ENCODE measurements at regions not wholly inside any gene's neighbourhood (a gene's known extent, or its start where the extent isn't known, plus 50 kb on each side); places are given as distances from the start of the nearest gene placed in this dataset.
A peak's percentile ranks its signal among the peaks of the same experiment; 100 is the strongest.

DNA sequence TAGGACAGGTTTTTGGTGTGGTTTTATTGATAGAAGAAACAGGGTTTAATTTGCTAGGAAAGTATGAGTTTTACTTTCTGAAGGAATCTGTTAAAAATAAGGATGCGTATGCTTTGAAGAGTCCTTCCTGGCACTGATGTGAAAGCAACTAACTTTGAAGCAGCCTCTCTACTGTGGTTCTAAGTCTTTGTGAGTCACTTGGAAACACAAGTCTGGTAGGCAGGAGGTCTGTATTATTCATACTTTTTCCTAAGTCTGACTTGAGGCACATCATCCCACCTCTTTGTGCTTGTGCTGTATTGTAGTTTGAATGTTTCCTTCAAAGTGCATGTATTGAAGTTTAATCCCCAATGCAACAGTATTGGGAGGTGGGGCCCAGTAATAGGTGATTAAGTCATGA is 129.0 kb downstream of the TAF11L14 start:
- Histone ChIP-seq H3K4me2 (ENCODE audit: low read length) (no peak overlapping the region), H2BK15ac (replicated peaks; ENCODE audit: low read depth) (no peak overlapping the region), H3K27me3 (ENCODE audit: insufficient read depth, low read length, poor library complexity) (no peaks in the 10 kb centered on the region), H3K79me1 (ENCODE audit: low read length) (no peaks in the 10 kb centered on the region), H3K18ac (ENCODE audit: low read length) (no peak overlapping the region), H3K79me2 (ENCODE audit: control insufficient read depth, insufficient read depth, low read length) (no peaks in the 10 kb centered on the region), H2BK5ac (ENCODE audit: low read length) (no peak overlapping the region), H4K8ac (ENCODE audit: low read depth, low read length) (no peak overlapping the region), H4K5ac (ENCODE audit: low read length) (no peak overlapping the region), H3K4ac (ENCODE audit: low read depth, low read length) (no peak overlapping the region), H2BK120ac (ENCODE audit: low read depth, low read length) (no peak overlapping the region), H3K56ac (ENCODE audit: low read length) (no peak overlapping the region), H3K9ac (ENCODE audit: low read length) (no peak overlapping the region), H3K23ac (ENCODE audit: low read length) (no peak overlapping the region), H3K4me3 (ENCODE audit: low read length) (no peak overlapping the region), H3K36me3 (ENCODE audit: control insufficient read depth, insufficient read depth, low read length) (no peaks in the 10 kb centered on the region), H2AK5ac (ENCODE audit: low read length) (no peak overlapping the region), H3K27ac (ENCODE audit: low read depth, low read length) (no peak overlapping the region), H3K4me1 (ENCODE audit: control insufficient read depth, low read depth, low read length) (no peaks in the 10 kb centered on the region)
- no peak for DNase-seq
- WGBS (ENCODE audit: extremely low coverage, insufficient coverage, low lambda C conversion rate) = no CpG with 5 or more reads among the region's 1 CpG

DNA sequence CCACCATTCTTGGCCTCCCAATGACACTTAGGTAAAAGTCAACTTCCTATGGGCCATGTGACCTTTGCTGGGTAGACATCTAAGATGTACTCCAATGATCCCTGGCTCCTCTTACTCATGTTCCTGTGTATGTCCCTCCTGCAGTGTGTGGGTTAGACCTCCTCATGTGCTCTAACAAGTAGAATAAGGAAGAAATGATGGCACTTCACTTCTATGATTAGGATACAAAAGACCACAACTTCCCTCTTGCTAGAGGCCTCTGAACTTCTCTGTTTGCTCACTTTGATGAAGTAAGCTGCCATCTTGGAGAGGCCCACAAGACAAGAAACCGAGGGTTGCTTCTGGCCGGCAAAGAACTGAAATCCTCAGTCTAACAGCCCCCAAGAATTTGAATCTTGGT is 131.8 kb downstream of the TAF11L14 start:
- Histone ChIP-seq H3K79me1 (ENCODE audit: low read length) (no peaks in the 10 kb centered on the region), H3K4me2 (ENCODE audit: low read length) (no peak overlapping the region), H3K56ac (ENCODE audit: low read length) (no peak overlapping the region), H3K36me3 (ENCODE audit: control insufficient read depth, insufficient read depth, low read length) (no peaks in the 10 kb centered on the region), H3K4ac (ENCODE audit: low read depth, low read length) (no peak overlapping the region), H3K27me3 (ENCODE audit: insufficient read depth, low read length, poor library complexity) (no peaks in the 10 kb centered on the region), H3K9ac (ENCODE audit: low read length) (no peak overlapping the region), H2BK120ac (ENCODE audit: low read depth, low read length) (no peak overlapping the region), H3K18ac (ENCODE audit: low read length) (no peak overlapping the region), H3K4me1 (ENCODE audit: control insufficient read depth, low read depth, low read length) (no peaks in the 10 kb centered on the region), H2BK5ac (ENCODE audit: low read length) (no peak overlapping the region), H4K5ac (ENCODE audit: low read length) (no peak overlapping the region), H3K23ac (ENCODE audit: low read length) (no peak overlapping the region), H4K8ac (ENCODE audit: low read depth, low read length) (no peak overlapping the region), H2BK15ac (replicated peaks; ENCODE audit: low read depth) (no peak overlapping the region), H2AK5ac (ENCODE audit: low read length) (no peak overlapping the region), H3K4me3 (ENCODE audit: low read length) (no peak overlapping the region), H3K27ac (ENCODE audit: low read depth, low read length) (no peak overlapping the region), H3K79me2 (ENCODE audit: control insufficient read depth, insufficient read depth, low read length) (no peaks in the 10 kb centered on the region)
- no peak for DNase-seq
- WGBS (ENCODE audit: extremely low coverage, insufficient coverage, low lambda C conversion rate) = no CpG with 5 or more reads among the region's 2 CpGs

GRCh38 chr5:17769277-17769676 is 135.0 kb downstream of the TAF11L14 start:
- H3K4me3 ChIP-seq (ENCODE audit: low read length) = no peak overlapping the region
- no peak overlapping the region for H3K4ac ChIP-seq (ENCODE audit: low read depth, low read length)
- no peak overlapping the region for H2AK5ac ChIP-seq (ENCODE audit: low read length)
- WGBS (ENCODE audit: extremely low coverage, insufficient coverage, low lambda C conversion rate) = no CpG with 5 or more reads among the region's 3 CpGs
- no peaks in the 10 kb centered on the region for H3K27me3 ChIP-seq (ENCODE audit: insufficient read depth, low read length, poor library complexity)
- no peak overlapping the region for H3K56ac ChIP-seq (ENCODE audit: low read length)
- H4K8ac ChIP-seq (ENCODE audit: low read depth, low read length) = no peak overlapping the region
- no peak overlapping the region for H2BK120ac ChIP-seq (ENCODE audit: low read depth, low read length)
- DNase-seq = no peak
- H3K79me2 ChIP-seq (ENCODE audit: control insufficient read depth, insufficient read depth, low read length) = no peaks in the 10 kb centered on the region
- H3K23ac ChIP-seq (ENCODE audit: low read length) = no peak overlapping the region
- H3K18ac ChIP-seq (ENCODE audit: low read length) = no peak overlapping the region
- no peak overlapping the region for H3K27ac ChIP-seq (ENCODE audit: low read depth, low read length)
- no peaks in the 10 kb centered on the region for H3K79me1 ChIP-seq (ENCODE audit: low read length)
- no peak overlapping the region for H3K4me2 ChIP-seq (ENCODE audit: low read length)
- H4K5ac ChIP-seq (ENCODE audit: low read length) = no peak overlapping the region
- H2BK15ac ChIP-seq (replicated peaks; ENCODE audit: low read depth) = no peak overlapping the region
- H3K4me1 ChIP-seq (ENCODE audit: control insufficient read depth, low read depth, low read length) = no peaks in the 10 kb centered on the region
- no peaks in the 10 kb centered on the region for H3K36me3 ChIP-seq (ENCODE audit: control insufficient read depth, insufficient read depth, low read length)
- H3K9ac ChIP-seq (ENCODE audit: low read length) = no peak overlapping the region
- H2BK5ac ChIP-seq (ENCODE audit: low read length) = no peak overlapping the region

GRCh38 chr5:17772232-17772631 is 138.0 kb downstream of the TAF11L14 start:
- Histone ChIP-seq H3K4me2 (ENCODE audit: low read length) (no peak overlapping the region), H3K23ac (ENCODE audit: low read length) (no peak overlapping the region), H3K18ac (ENCODE audit: low read length) (no peak overlapping the region), H4K8ac (ENCODE audit: low read depth, low read length) (no peak overlapping the region), H3K79me1 (ENCODE audit: low read length) (no peaks in the 10 kb centered on the region), H3K79me2 (ENCODE audit: control insufficient read depth, insufficient read depth, low read length) (no peaks in the 10 kb centered on the region), H3K56ac (ENCODE audit: low read length) (no peak overlapping the region), H2BK5ac (ENCODE audit: low read length) (no peak overlapping the region), H3K36me3 (ENCODE audit: control insufficient read depth, insufficient read depth, low read length) (no peaks in the 10 kb centered on the region), H2BK120ac (ENCODE audit: low read depth, low read length) (no peak overlapping the region), H2AK5ac (ENCODE audit: low read length) (no peak overlapping the region), H3K4me1 (ENCODE audit: control insufficient read depth, low read depth, low read length) (no peaks in the 10 kb centered on the region), H3K4ac (ENCODE audit: low read depth, low read length) (no peak overlapping the region), H3K4me3 (ENCODE audit: low read length) (no peak overlapping the region), H3K27ac (ENCODE audit: low read depth, low read length) (no peak overlapping the region), H2BK15ac (replicated peaks; ENCODE audit: low read depth) (no peak overlapping the region), H3K27me3 (ENCODE audit: insufficient read depth, low read length, poor library complexity) (no peaks in the 10 kb centered on the region), H3K9ac (ENCODE audit: low read length) (no peak overlapping the region), H4K5ac (ENCODE audit: low read length) (no peak overlapping the region)
- no peak for DNase-seq
- no CpG with 5 or more reads among the region's 6 CpGs for WGBS (ENCODE audit: extremely low coverage, insufficient coverage, low lambda C conversion rate)

- no peaks in the 10 kb centered on the region for H3K36me3 ChIP-seq (ENCODE audit: control insufficient read depth, insufficient read depth, low read length)
These were observed 151.5 kb downstream of the TAF11L14 start for GRCh38 chr5:17785774-17786173.

GRCh38 chr5:17788351-17788750 is 154.1 kb downstream of the TAF11L14 start:
- Histone ChIP-seq H3K56ac (ENCODE audit: low read length) (no peak overlapping the region), H2BK120ac (ENCODE audit: low read depth, low read length) (no peak overlapping the region), H3K27ac (ENCODE audit: low read depth, low read length) (no peak overlapping the region), H2AK5ac (ENCODE audit: low read length) (no peak overlapping the region), H2BK5ac (ENCODE audit: low read length) (no peak overlapping the region), H2BK15ac (replicated peaks; ENCODE audit: low read depth) (no peak overlapping the region), H3K4ac (ENCODE audit: low read depth, low read length) (no peak overlapping the region), H4K8ac (ENCODE audit: low read depth, low read length) (no peak overlapping the region), H3K9ac (ENCODE audit: low read length) (no peak overlapping the region), H3K27me3 (ENCODE audit: insufficient read depth, low read length, poor library complexity) (no peaks in the 10 kb centered on the region), H3K23ac (ENCODE audit: low read length) (no peak overlapping the region), H3K36me3 (ENCODE audit: control insufficient read depth, insufficient read depth, low read length) (no peaks in the 10 kb centered on the region), H3K79me1 (ENCODE audit: low read length) (no peaks in the 10 kb centered on the region), H3K4me2 (ENCODE audit: low read length) (no peak overlapping the region), H3K79me2 (ENCODE audit: control insufficient read depth, insufficient read depth, low read length) (no peaks in the 10 kb centered on the region), H3K18ac (ENCODE audit: low read length) (no peak overlapping the region), H4K5ac (ENCODE audit: low read length) (no peak overlapping the region), H3K4me3 (ENCODE audit: low read length) (no peak overlapping the region), H3K4me1 (ENCODE audit: control insufficient read depth, low read depth, low read length) (no peaks in the 10 kb centered on the region)
- DNase-seq = no peak

More at GRCh38 chr5:17785774-17786173, 151.5 kb downstream of the TAF11L14 start:
- H2BK120ac ChIP-seq (ENCODE audit: low read depth, low read length) = no peak overlapping the region
- H3K18ac ChIP-seq (ENCODE audit: low read length) = no peak overlapping the region
- H2BK15ac ChIP-seq (replicated peaks; ENCODE audit: low read depth) = no peak overlapping the region
- H3K4ac ChIP-seq (ENCODE audit: low read depth, low read length) = no peak overlapping the region
- H2AK5ac ChIP-seq (ENCODE audit: low read length) = no peak overlapping the region
- no peaks in the 10 kb centered on the region for H3K79me2 ChIP-seq (ENCODE audit: control insufficient read depth, insufficient read depth, low read length)
- DNase-seq = peak; percentile 73
- no peaks in the 10 kb centered on the region for H3K79me1 ChIP-seq (ENCODE audit: low read length)
- no CpG with 5 or more reads among the region's 1 CpG for WGBS (ENCODE audit: extremely low coverage, insufficient coverage, low lambda C conversion rate)
- no peaks in the 10 kb centered on the region for H3K4me1 ChIP-seq (ENCODE audit: control insufficient read depth, low read depth, low read length)
- H3K27ac ChIP-seq (ENCODE audit: low read depth, low read length) = no peak overlapping the region
- no peak overlapping the region for H3K9ac ChIP-seq (ENCODE audit: low read length)
- H3K27me3 ChIP-seq (ENCODE audit: insufficient read depth, low read length, poor library complexity) = no peaks in the 10 kb centered on the region
- no peak overlapping the region for H3K23ac ChIP-seq (ENCODE audit: low read length)
- H2BK5ac ChIP-seq (ENCODE audit: low read length) = no peak overlapping the region
- H3K56ac ChIP-seq (ENCODE audit: low read length) = no peak overlapping the region
- H4K5ac ChIP-seq (ENCODE audit: low read length) = no peak overlapping the region
- no peak overlapping the region for H3K4me3 ChIP-seq (ENCODE audit: low read length)
- no peak overlapping the region for H3K4me2 ChIP-seq (ENCODE audit: low read length)
- H4K8ac ChIP-seq (ENCODE audit: low read depth, low read length) = no peak overlapping the region
